A673 (cell line): ENCODE measurements at regions not wholly inside any gene's neighbourhood (a gene's known extent, or its start where the extent isn't known, plus 50 kb on each side); places are given as distances from the start of the nearest gene placed in this dataset.

Source experiments
- BruUV-seq: library from RNA; stranded (reverse); fragments of 400-500 nt; replicated peaks from 2 replicates; lab custom pipeline; 2021; lab: Mats Ljungman, UMichigan
- CTCF ChIA-PET: fragments of 300-600 bp; sonication (Branson Sonifier 250); formaldehyde crosslinking; loops from one replicate; lab custom pipeline; 2022; ENCODE audit warnings: antibody characterized with exemption; lab: Charles Lee
- POLR2A ChIA-PET: fragments of 300-600 bp; sonication (Branson Sonifier 250); formaldehyde crosslinking; loops from one replicate; lab custom pipeline; 2022; ENCODE audit warnings: antibody characterized with exemption; ENCODE audit not compliant: low non-redundant PET; lab: Charles Lee
- DNase-seq: peaks from one replicate; pipeline ENCODE4 v3.0.0-alpha.2; 2015; ENCODE audit warnings: low spot score
- H3K27ac ChIP-seq: fragments of 200-600 bp; sonication (generic); 2 replicates; pipeline ENCODE4 v1.5.1; 2016; ENCODE audit warnings: mixed run types, low read depth, mild to moderate bottlenecking, mixed read lengths, antibody characterized with exemption, low read length; ENCODE audit not compliant: poor library complexity, severe bottlenecking
- H3K27me3 ChIP-seq: fragments of 200-600 bp; sonication (generic); replicated peaks from 2 replicates; pipeline ENCODE4 v1.6.1; 2017; ENCODE audit warnings: mixed run types, low read depth, mild to moderate bottlenecking, mixed read lengths, antibody characterized with exemption, low read length; ENCODE audit not compliant: insufficient read depth, poor library complexity
- H3K36me3 ChIP-seq: fragments of 200-600 bp; sonication (generic); 2 replicates; pipeline ENCODE4 v1.6.1; 2016; ENCODE audit warnings: mixed run types, mild to moderate bottlenecking, mixed read lengths, antibody characterized with exemption, low read length; ENCODE audit not compliant: insufficient read depth, poor library complexity, severe bottlenecking
- H3K4me1 ChIP-seq: fragments of 200-600 bp; sonication (generic); 2 replicates; pipeline ENCODE4 v1.6.1; 2017; ENCODE audit warnings: mixed run types, mild to moderate bottlenecking, mixed read lengths, antibody characterized with exemption, low read length; ENCODE audit not compliant: insufficient read depth, poor library complexity, severe bottlenecking
- H3K4me3 ChIP-seq: fragments of 200-600 bp; sonication (generic); 2 replicates; pipeline ENCODE4 v1.5.1; 2016; ENCODE audit warnings: low read depth, mixed run types, mild to moderate bottlenecking, mixed read lengths, low read length; ENCODE audit not compliant: poor library complexity, severe bottlenecking
- H3K9me3 ChIP-seq: fragments of 200-600 bp; sonication (generic); 2 replicates; pipeline ENCODE4 v1.6.1; 2016; ENCODE audit warnings: mixed run types, low read depth, mild to moderate bottlenecking, mixed read lengths, antibody characterized with exemption, low read length; ENCODE audit not compliant: poor library complexity, severe bottlenecking
- EZH2 ChIP-seq: fragments of 200-600 bp; sonication (generic); IDR thresholded peaks from 2 replicates; pipeline ENCODE4 v1.6.1; 2017; ENCODE audit warnings: borderline replicate concordance, low read depth, mild to moderate bottlenecking, mixed read lengths, antibody characterized with exemption, low read length; ENCODE audit not compliant: poor library complexity, severe bottlenecking
- intact Hi-C: fragments of 100-400 bp; cut with micrococcal nuclease; formaldehyde crosslinking; loops from one replicate; pipeline ENCODE4 v1.10.0; 2022; ENCODE audit not compliant: unreplicated experiment
- TF ChIP-seq, protein P1 (sequence below): fragments of 300-800, 200-600 bp; sonication (generic); conservative IDR thresholded peaks from 2 replicates; pipeline ENCODE4 v1.5.1; 2017; ENCODE audit warnings: low read depth, mild to moderate bottlenecking, antibody characterized with exemption, low read length, moderate library complexity, mixed read lengths

DNA sequence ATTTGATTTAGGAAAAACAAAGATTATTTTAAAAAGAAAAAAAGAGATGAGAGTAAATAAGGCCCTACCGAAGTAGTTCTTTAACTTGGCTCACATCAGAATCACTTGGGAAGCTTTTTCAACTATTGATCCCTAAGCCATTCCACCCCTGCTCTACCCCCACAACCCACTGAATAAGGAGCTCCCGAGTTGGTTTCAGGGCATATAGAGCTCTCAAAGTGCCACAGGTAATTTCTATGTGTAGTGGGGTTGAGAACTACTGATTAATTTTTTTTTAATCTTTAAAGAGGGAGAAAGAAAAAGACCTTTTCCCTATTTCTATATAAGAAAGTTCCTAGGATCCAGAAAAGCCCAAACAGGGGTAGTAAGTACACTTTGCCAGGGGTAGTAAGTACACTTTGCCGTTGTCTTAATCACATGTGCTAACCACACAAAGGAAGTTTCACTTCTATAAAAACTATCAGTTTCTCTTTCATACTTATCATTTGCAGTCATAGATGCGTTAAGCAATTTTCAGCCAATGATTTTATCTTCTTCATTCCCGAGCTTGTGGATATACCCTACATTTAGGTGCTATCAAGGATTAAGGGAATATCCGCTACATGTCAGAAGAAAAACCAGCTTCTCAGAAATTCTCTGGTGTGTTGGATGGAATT lies 108.4 kb upstream of the ZC3H12C start:
- ChIA-PET POLR2A (no interaction called here), CTCF (no interaction called here)
- Histone ChIP-seq H3K4me1 (no peaks in the 10 kb centered on the region), H3K27ac (no peak overlapping the region), H3K27me3 (no peaks in the 10 kb centered on the region), H3K4me3 (no peak overlapping the region), H3K36me3 (no peaks in the 10 kb centered on the region), H3K9me3 (no peaks in the 10 kb centered on the region)
- TF ChIP-seq EZH2, result no peak
- TF ChIP-seq, protein P1, sequence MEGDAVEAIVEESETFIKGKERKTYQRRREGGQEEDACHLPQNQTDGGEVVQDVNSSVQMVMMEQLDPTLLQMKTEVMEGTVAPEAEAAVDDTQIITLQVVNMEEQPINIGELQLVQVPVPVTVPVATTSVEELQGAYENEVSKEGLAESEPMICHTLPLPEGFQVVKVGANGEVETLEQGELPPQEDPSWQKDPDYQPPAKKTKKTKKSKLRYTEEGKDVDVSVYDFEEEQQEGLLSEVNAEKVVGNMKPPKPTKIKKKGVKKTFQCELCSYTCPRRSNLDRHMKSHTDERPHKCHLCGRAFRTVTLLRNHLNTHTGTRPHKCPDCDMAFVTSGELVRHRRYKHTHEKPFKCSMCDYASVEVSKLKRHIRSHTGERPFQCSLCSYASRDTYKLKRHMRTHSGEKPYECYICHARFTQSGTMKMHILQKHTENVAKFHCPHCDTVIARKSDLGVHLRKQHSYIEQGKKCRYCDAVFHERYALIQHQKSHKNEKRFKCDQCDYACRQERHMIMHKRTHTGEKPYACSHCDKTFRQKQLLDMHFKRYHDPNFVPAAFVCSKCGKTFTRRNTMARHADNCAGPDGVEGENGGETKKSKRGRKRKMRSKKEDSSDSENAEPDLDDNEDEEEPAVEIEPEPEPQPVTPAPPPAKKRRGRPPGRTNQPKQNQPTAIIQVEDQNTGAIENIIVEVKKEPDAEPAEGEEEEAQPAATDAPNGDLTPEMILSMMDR, result no peak
- no TSS peak for BruUV-seq
- intact Hi-C loops, result no loop called here
- no peak for DNase-seq

DNA sequence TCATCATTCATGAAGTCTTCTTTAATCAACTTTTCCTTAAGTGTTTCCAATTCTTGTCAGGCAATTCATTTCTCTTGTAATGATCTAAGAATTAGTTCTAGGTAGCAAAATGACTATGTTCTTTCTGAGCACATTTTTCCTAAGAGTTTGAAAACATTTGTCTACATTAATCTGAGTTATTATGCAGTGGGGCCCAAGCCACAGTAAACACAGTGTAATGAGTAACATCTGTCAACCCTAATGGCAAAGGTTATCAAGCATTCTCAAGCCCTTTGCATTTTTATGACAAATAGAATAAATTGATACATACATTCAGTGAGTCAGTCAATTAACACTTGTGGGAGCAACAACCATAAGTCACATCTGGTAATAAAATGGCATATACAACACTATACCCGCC lies 106.7 kb upstream of the ZC3H12C start:
- ChIA-PET CTCF (no interaction called here), POLR2A (no interaction called here)
- DNase-seq, result no peak
- H3K27ac ChIP-seq, result no peak overlapping the region
- H3K4me1 ChIP-seq, result no peaks in the 10 kb centered on the region
- no peaks in the 10 kb centered on the region for H3K9me3 ChIP-seq
- intact Hi-C loops, result no loop called here
- no peaks in the 10 kb centered on the region for H3K27me3 ChIP-seq
- TF ChIP-seq, protein P1, result no peak
- no peak for TF ChIP-seq EZH2
- no peak overlapping the region for H3K4me3 ChIP-seq
- H3K36me3 ChIP-seq, result no peaks in the 10 kb centered on the region
- no TSS peak for BruUV-seq

DNA sequence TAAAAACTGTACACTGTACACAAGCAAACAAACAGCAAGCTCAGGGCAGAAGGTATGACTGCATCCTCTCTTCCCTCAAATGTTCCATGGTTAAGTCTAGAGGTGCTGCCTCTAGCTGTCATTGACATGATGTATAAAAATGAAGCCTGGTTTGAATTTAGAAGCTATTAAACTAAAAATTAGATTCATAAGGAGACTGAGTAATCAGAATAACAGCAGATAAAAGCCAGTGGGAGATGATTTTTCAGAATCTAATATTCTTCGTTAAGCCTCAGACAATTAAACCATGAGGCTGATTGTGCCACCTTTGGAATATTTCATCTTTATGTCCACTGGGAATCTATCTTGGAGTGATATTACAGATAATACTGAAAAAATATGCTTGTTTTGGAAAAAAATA lies 101.4 kb upstream of the ZC3H12C start:
- CTCF ChIA-PET, result no interaction called here
- POLR2A ChIA-PET, result no interaction called here
- no peak overlapping the region for H3K27ac ChIP-seq

More for the DNA sequence above, 101.4 kb upstream of the ZC3H12C start:
- H3K27me3 ChIP-seq, result no peaks in the 10 kb centered on the region
- H3K9me3 ChIP-seq, result no peaks in the 10 kb centered on the region
- H3K4me3 ChIP-seq, result no peak overlapping the region
- BruUV-seq, result no TSS peak
- intact Hi-C loops, result no loop called here
- H3K4me1 ChIP-seq, result no peaks in the 10 kb centered on the region
- no peaks in the 10 kb centered on the region for H3K36me3 ChIP-seq
- DNase-seq, result no peak
- TF ChIP-seq EZH2, result no peak
- TF ChIP-seq, protein P1, result no peak
